LNCAP (cell line): ENCODE measurements at regions not wholly inside any gene's neighbourhood (a gene's known extent, or its start where the extent isn't known, plus 50 kb on each side); places are given as distances from the start of the nearest gene placed in this dataset.

ENCODE experiments used
- CTCF ChIP-seq: fragments of 450-650 bp; IDR thresholded peaks from 2 replicates; pipeline ENCODE4 v1.5.1; 2017; ENCODE audit warnings: mild to moderate bottlenecking

- no peak for TF ChIP-seq CTCF
Measured at GRCh38 chr10:129391464-129391863, 75.6 kb upstream of the MGMT start.

- TF ChIP-seq CTCF = no peak
Measured at GRCh38 chr10:129392855-129393254, 74.2 kb upstream of the MGMT start.

- TF ChIP-seq CTCF = no peak
Measured at GRCh38 chr10:129393812-129394211, 73.2 kb upstream of the MGMT start.

GRCh38 chr10:129394518-129395328 lies 72.3 kb upstream of the MGMT start:
- no peak for TF ChIP-seq CTCF

- no peak for TF ChIP-seq CTCF
Measured at GRCh38 chr10:129396021-129396722, 70.9 kb upstream of the MGMT start.

- TF ChIP-seq CTCF = no peak
Measured at GRCh38 chr10:129397198-129397974, 69.7 kb upstream of the MGMT start.

- no peak for TF ChIP-seq CTCF
Measured at GRCh38 chr10:129398711-129399141, 68.3 kb upstream of the MGMT start.
